ENCODE measurements at regions not wholly inside any gene's neighbourhood (a gene's known extent, or its start where the extent isn't known, plus 50 kb on each side); places are given as distances from the start of the nearest gene placed in this dataset.

DNA sequence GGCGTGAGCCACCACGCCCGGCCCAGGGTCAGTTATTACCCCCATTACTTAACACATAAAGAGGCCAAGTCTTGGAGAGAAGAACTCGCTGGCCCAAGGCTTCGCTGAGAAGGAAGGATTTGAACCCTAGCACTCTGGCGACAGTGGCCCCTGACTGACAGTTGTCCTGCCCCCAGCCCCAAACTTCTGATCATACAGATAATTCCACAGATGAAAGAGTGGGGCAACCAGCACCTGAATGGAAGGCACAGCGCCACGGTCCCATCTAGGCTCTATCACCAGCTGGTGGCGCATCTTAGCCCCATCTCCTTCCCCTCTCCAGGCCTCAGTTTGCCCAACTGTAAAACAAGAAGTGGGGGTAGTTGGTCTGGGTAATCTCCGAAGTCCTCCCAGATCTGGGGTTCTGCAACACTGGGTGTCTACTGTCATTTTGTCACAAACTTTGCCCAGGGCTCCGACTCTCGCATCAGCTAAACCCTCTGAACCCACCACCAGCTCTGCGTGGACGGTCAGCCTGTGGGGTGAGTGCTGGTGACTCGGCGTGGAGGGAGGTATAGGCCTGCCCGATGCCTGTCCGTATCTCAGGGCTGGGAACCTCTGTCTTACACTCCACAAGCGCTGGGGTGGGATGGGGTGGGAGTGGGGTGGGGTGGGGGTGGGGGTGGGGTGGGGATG, 209.3 kb downstream of the C9orf50 start:
- no peak for TF ChIP-seq EZH2phosphoT487 (IDR thresholded peaks at IDR 0.05; ENCODE audit: borderline replicate concordance, low read length)
- TF ChIP-seq, protein P1, sequence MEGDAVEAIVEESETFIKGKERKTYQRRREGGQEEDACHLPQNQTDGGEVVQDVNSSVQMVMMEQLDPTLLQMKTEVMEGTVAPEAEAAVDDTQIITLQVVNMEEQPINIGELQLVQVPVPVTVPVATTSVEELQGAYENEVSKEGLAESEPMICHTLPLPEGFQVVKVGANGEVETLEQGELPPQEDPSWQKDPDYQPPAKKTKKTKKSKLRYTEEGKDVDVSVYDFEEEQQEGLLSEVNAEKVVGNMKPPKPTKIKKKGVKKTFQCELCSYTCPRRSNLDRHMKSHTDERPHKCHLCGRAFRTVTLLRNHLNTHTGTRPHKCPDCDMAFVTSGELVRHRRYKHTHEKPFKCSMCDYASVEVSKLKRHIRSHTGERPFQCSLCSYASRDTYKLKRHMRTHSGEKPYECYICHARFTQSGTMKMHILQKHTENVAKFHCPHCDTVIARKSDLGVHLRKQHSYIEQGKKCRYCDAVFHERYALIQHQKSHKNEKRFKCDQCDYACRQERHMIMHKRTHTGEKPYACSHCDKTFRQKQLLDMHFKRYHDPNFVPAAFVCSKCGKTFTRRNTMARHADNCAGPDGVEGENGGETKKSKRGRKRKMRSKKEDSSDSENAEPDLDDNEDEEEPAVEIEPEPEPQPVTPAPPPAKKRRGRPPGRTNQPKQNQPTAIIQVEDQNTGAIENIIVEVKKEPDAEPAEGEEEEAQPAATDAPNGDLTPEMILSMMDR (IDR thresholded peaks at IDR 0.05; ENCODE audit: low read depth, low read length, poor library complexity, severe bottlenecking): no peak
- Histone ChIP-seq H3K4me2 (ENCODE audit: low read length) (no peak overlapping the region), H3F3A (ENCODE audit: control insufficient read depth, insufficient read depth) (no peaks in the 10 kb centered on the region), H3K36me3 (ENCODE audit: control insufficient read depth, low read length) (no peaks in the 10 kb centered on the region), H3K9me2 (replicated peaks; ENCODE audit: control insufficient read depth, low read length) (no peaks in the 10 kb centered on the region), H3K79me2 (ENCODE audit: control insufficient read depth, low read length) (no peaks in the 10 kb centered on the region), H3K27me3 (ENCODE audit: control insufficient read depth, low read length) (no peaks in the 10 kb centered on the region), H3K4me3 (ENCODE audit: low read length) (no peak overlapping the region), H3K4me1 (ENCODE audit: control insufficient read depth, low read length) (peaks cover 40% of the 10 kb centered on the region), H3K27ac (ENCODE audit: low read depth, low read length) (no peak overlapping the region), H4K20me1 (ENCODE audit: control insufficient read depth, insufficient read depth, low read depth, low read length) (no peaks in the 10 kb centered on the region), H3K9me3 (ENCODE audit: control insufficient read depth, insufficient read depth, low read length) (peaks cover 7% of the 10 kb centered on the region; the same call in 1 of the 2 replicates)

DNA sequence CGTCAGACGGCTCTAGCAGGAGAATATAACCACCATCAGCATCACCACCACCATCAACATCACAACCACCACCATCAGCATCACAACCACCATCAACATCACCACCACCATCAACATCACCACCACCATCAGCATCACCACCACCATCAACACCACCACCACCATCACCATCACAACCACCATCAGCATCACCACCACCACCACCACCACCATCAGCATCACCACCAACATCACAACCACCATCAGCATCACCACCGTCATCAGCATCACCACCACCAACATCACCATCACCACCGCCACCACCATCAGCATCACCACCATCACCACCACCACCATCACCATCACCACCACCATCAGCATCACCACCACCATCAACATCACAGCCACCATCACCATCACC, 210.7 kb downstream of the C9orf50 start:
- TF ChIP-seq EZH2phosphoT487 (IDR thresholded peaks at IDR 0.05; ENCODE audit: borderline replicate concordance, low read length): no peak
- TF ChIP-seq, protein P1 (IDR thresholded peaks at IDR 0.05; ENCODE audit: low read depth, low read length, poor library complexity, severe bottlenecking): no peak
- Histone ChIP-seq H3K9me2 (replicated peaks; ENCODE audit: control insufficient read depth, low read length) (no peaks in the 10 kb centered on the region), H3K27me3 (ENCODE audit: control insufficient read depth, low read length) (no peaks in the 10 kb centered on the region), H3K4me3 (ENCODE audit: low read length) (no peak overlapping the region), H3K79me2 (ENCODE audit: control insufficient read depth, low read length) (no peaks in the 10 kb centered on the region), H3K9me3 (ENCODE audit: control insufficient read depth, insufficient read depth, low read length) (peaks cover 7% of the 10 kb centered on the region; the same call in 1 of the 2 replicates), H3K27ac (ENCODE audit: low read depth, low read length) (no peak overlapping the region), H3K4me1 (ENCODE audit: control insufficient read depth, low read length) (peaks cover 25% of the 10 kb centered on the region), H3F3A (ENCODE audit: control insufficient read depth, insufficient read depth) (no peaks in the 10 kb centered on the region), H3K36me3 (ENCODE audit: control insufficient read depth, low read length) (no peaks in the 10 kb centered on the region), H4K20me1 (ENCODE audit: control insufficient read depth, insufficient read depth, low read depth, low read length) (no peaks in the 10 kb centered on the region), H3K4me2 (ENCODE audit: low read length) (no peak overlapping the region)

DNA sequence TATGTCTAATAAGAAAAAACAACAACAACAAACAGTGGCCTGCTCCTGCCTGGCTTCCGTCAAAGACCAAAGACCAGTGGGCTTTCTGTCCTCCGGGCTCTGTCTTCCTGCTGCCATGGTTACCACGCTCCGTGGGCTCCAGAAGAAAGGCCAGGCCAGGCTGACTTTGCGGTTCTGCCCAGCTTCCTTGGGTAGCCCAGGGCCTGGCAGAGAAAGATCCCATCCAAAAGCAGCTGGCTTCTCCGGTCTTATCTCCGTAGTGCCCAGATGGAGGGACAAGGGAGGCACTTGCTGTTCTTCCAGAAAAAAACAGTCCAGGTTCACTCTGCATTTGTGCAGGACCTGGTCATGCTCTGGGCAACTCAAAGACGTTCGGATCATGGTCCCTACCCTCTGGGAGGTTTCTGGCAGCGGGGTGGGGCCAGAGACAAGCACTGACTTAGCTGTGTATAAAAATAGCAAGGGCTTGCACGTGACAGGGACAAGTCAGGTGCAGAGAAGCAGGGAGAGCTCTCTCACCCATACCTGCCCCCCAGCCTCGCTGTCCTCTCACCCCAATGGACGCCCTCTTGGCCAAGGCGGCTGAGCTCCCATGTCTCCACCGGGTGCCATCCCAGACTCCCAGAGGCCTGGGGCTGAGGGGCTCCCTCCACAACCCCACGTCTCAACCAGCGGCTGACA, 212.2 kb downstream of the C9orf50 start:
- H3F3A ChIP-seq (ENCODE audit: control insufficient read depth, insufficient read depth): no peaks in the 10 kb centered on the region
- H3K79me2 ChIP-seq (ENCODE audit: control insufficient read depth, low read length): no peaks in the 10 kb centered on the region
- peaks cover 7% of the 10 kb centered on the region; the same call in 1 of the 2 replicates for H3K9me3 ChIP-seq (ENCODE audit: control insufficient read depth, insufficient read depth, low read length)
- no peak overlapping the region for H3K27ac ChIP-seq (ENCODE audit: low read depth, low read length)
- no peak for TF ChIP-seq EZH2phosphoT487 (IDR thresholded peaks at IDR 0.05; ENCODE audit: borderline replicate concordance, low read length)
- TF ChIP-seq, protein P1 (IDR thresholded peaks at IDR 0.05; ENCODE audit: low read depth, low read length, poor library complexity, severe bottlenecking): no peak
- H3K36me3 ChIP-seq (ENCODE audit: control insufficient read depth, low read length): no peaks in the 10 kb centered on the region
- no peak overlapping the region for H3K4me3 ChIP-seq (ENCODE audit: low read length)
- H3K4me1 ChIP-seq (ENCODE audit: control insufficient read depth, low read length): peaks cover 10% of the 10 kb centered on the region
- H4K20me1 ChIP-seq (ENCODE audit: control insufficient read depth, insufficient read depth, low read depth, low read length): no peaks in the 10 kb centered on the region
- no peak overlapping the region for H3K4me2 ChIP-seq (ENCODE audit: low read length)
- no peaks in the 10 kb centered on the region for H3K9me2 ChIP-seq (replicated peaks; ENCODE audit: control insufficient read depth, low read length)
- no peaks in the 10 kb centered on the region for H3K27me3 ChIP-seq (ENCODE audit: control insufficient read depth, low read length)

All from DOHH2 (cell line).